AG09319 (cell line): ENCODE measurements at regions not wholly inside any gene's neighbourhood (a gene's known extent, or its start where the extent isn't known, plus 50 kb on each side); places are given as distances from the start of the nearest gene placed in this dataset.

Experiments
- DNase-seq: peaks from one replicate; pipeline ENCODE4 v3.0.0-alpha.2; 2010; ENCODE audit warnings: low read depth; ENCODE audit errors: extremely low read depth
- TF ChIP-seq, protein P1 (sequence below): IDR thresholded peaks from 2 replicates; pipeline ENCODE4 v1.5.1; 2011; ENCODE audit warnings: low read depth, mild to moderate bottlenecking, inconsistent platforms, low read length, moderate library complexity

GRCh38 chr1:207243442-207244408 lies 77.8 kb upstream of the CD55 start:
- TF ChIP-seq, protein P1, sequence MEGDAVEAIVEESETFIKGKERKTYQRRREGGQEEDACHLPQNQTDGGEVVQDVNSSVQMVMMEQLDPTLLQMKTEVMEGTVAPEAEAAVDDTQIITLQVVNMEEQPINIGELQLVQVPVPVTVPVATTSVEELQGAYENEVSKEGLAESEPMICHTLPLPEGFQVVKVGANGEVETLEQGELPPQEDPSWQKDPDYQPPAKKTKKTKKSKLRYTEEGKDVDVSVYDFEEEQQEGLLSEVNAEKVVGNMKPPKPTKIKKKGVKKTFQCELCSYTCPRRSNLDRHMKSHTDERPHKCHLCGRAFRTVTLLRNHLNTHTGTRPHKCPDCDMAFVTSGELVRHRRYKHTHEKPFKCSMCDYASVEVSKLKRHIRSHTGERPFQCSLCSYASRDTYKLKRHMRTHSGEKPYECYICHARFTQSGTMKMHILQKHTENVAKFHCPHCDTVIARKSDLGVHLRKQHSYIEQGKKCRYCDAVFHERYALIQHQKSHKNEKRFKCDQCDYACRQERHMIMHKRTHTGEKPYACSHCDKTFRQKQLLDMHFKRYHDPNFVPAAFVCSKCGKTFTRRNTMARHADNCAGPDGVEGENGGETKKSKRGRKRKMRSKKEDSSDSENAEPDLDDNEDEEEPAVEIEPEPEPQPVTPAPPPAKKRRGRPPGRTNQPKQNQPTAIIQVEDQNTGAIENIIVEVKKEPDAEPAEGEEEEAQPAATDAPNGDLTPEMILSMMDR = no peak
- DNase-seq = peak; percentile 35

DNA sequence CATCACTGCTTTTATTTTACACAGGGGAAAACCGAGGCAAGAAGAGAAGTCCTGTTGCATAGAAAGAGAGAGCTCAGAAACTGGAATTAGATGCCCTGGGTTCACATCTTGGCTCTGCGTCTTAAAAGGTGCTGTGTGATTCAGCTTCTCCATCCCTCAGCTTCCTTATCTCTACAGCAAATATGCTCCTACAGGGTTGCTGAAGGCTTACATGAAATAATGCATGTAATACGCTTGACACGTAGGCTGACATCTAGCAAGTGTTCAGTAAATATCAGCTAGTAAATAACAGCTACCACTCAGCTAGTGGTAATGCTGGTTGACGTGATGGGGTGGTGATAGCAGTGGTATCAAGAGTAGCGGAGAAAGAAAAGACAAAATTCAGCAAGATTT lies 77.1 kb upstream of the CD55 start:
- TF ChIP-seq, protein P1 = no peak
- no peak for DNase-seq

DNA sequence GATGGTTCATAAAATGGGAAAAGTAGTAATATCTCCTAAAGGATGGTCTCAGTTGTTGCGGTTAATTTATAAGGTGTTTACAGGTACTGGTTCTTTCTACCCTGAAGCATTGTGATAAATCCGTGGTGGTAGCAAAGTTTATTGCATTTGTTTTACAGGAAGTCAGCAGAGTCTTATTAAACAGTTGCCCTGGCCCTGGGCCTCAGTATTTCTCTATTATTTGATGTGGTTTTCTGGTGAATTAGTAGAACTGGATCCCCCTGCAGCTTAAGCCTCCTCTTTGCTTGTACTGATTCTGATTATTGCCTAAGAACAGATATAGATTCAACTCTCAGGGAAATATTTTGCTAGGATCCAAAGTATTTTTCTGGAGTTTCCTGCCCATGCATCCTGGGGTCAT lies 76.4 kb upstream of the CD55 start:
- TF ChIP-seq, protein P1 = no peak
- no peak for DNase-seq

- TF ChIP-seq, protein P1 = no peak
- no peak for DNase-seq
These were observed 72.8 kb upstream of the CD55 start for GRCh38 chr1:207248544-207249198.

DNA sequence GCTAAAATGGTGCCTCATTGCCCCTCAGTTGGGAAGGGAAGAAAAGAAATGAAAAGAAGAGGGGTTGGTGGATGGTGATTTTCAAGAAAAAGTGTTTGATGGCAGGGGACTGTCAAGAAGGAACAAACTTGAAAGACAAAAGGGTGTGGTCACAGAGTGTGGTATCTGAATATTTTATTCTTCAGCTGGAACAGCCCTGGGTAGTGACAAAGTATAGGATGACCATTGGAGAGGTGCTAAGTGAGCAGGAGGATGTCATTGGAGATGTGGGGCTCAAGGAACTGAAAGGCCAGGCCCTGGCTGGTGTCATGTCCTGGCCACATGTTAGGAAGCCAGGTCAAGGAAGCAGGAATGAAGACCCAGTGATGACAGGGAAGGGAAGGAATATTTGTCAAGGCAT lies 71.0 kb upstream of the CD55 start:
- TF ChIP-seq, protein P1 = no peak
- DNase-seq = no peak

GRCh38 chr1:207251066-207251465 lies 70.4 kb upstream of the CD55 start:
- DNase-seq = no peak
- TF ChIP-seq, protein P1 = no peak

DNA sequence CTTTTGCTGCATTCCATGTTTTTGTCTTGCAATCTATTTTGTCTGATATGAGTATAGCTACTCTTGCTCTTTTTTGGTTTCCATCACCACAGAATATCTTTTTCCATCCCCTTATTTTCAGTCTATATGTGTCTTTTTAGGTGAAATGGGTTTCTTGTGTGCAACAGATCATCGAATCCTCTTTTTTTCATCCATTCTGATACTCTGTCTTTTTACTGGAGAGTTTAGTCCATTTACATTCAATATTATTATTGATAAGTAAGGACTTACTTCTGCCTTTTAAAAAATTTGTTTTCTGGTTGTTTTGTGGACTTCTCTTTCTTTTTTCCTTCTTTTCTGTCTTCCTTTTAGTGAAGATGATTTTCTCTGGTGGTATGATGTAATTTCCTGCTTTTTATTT lies 64.6 kb upstream of the CD55 start:
- no peak for DNase-seq
- TF ChIP-seq, protein P1 = no peak
